MG63 (cell line): ENCODE measurements at regions not wholly inside any gene's neighbourhood (a gene's known extent, or its start where the extent isn't known, plus 50 kb on each side); places are given as distances from the start of the nearest gene placed in this dataset.

Experiments
- DNase-seq: peaks from one replicate; pipeline ENCODE4 v3.0.0-alpha.2; 2020
- H3K27me3 ChIP-seq: fragments of 250-450 bp; sonication (Bioruptor Pico); 2 replicates; pipeline ENCODE4 v1.5.1; 2020; ENCODE audit warnings: mild to moderate bottlenecking, moderate library complexity
- H3K36me3 ChIP-seq: fragments of 250-450 bp; sonication (Bioruptor Pico); 2 replicates; pipeline ENCODE4 v1.5.1; 2020; ENCODE audit warnings: mild to moderate bottlenecking, moderate library complexity
- H3K4me3 ChIP-seq: fragments of 250-450 bp; sonication (Bioruptor Pico); 2 replicates; pipeline ENCODE4 v1.5.1; 2020; ENCODE audit warnings: mild to moderate bottlenecking, moderate library complexity
- H3K9me3 ChIP-seq: fragments of 250-450 bp; sonication (Bioruptor Pico); 2 replicates; pipeline ENCODE4 v1.5.1; 2020; ENCODE audit warnings: mild to moderate bottlenecking, moderate library complexity

GRCh38 chr2:160918258-160918657 is 242.0 kb upstream of the TANK start:
- Histone ChIP-seq H3K27me3 (no peaks in the 10 kb centered on the region), H3K36me3 (no peaks in the 10 kb centered on the region), H3K9me3 (no peaks in the 10 kb centered on the region), H3K4me3 (no peak overlapping the region)
- DNase-seq: no peak

- no peak for DNase-seq
- no peaks in the 10 kb centered on the region for H3K36me3 ChIP-seq
- no peak overlapping the region for H3K4me3 ChIP-seq
- no peaks in the 10 kb centered on the region for H3K27me3 ChIP-seq
- H3K9me3 ChIP-seq: no peaks in the 10 kb centered on the region
These were observed 241.2 kb upstream of the TANK start for GRCh38 chr2:160918906-160919503.

- DNase-seq: no peak
- H3K4me3 ChIP-seq: no peak overlapping the region
- no peaks in the 10 kb centered on the region for H3K36me3 ChIP-seq
- H3K27me3 ChIP-seq: no peaks in the 10 kb centered on the region
- no peaks in the 10 kb centered on the region for H3K9me3 ChIP-seq
These were observed 240.2 kb upstream of the TANK start for GRCh38 chr2:160920061-160920460.

GRCh38 chr2:160920791-160921303 is 239.4 kb upstream of the TANK start:
- Histone ChIP-seq H3K9me3 (no peaks in the 10 kb centered on the region), H3K27me3 (no peaks in the 10 kb centered on the region), H3K4me3 (no peak overlapping the region), H3K36me3 (no peaks in the 10 kb centered on the region)
- DNase-seq: peak; percentile 88

GRCh38 chr2:160921386-160921964 is 238.8 kb upstream of the TANK start:
- Histone ChIP-seq H3K9me3 (no peaks in the 10 kb centered on the region), H3K36me3 (no peaks in the 10 kb centered on the region), H3K4me3 (no peak overlapping the region), H3K27me3 (no peaks in the 10 kb centered on the region)
- DNase-seq: no peak

GRCh38 chr2:160924936-160925353 is 235.3 kb upstream of the TANK start:
- Histone ChIP-seq H3K27me3 (no peaks in the 10 kb centered on the region), H3K36me3 (no peaks in the 10 kb centered on the region), H3K4me3 (no peak overlapping the region), H3K9me3 (no peaks in the 10 kb centered on the region)
- DNase-seq: no peak

- H3K4me3 ChIP-seq: no peak overlapping the region
These were observed 234.3 kb upstream of the TANK start for GRCh38 chr2:160925956-160926355.

GRCh38 chr2:160927324-160927723 is 232.9 kb upstream of the TANK start:
- DNase-seq: no peak
- Histone ChIP-seq H3K9me3 (no peaks in the 10 kb centered on the region), H3K36me3 (no peaks in the 10 kb centered on the region), H3K4me3 (no peak overlapping the region), H3K27me3 (no peaks in the 10 kb centered on the region)

More at GRCh38 chr2:160925956-160926355, 234.3 kb upstream of the TANK start:
- H3K27me3 ChIP-seq: no peaks in the 10 kb centered on the region
- DNase-seq: no peak
- H3K9me3 ChIP-seq: no peaks in the 10 kb centered on the region
- H3K36me3 ChIP-seq: no peaks in the 10 kb centered on the region

GRCh38 chr2:160928854-160929301 is 231.3 kb upstream of the TANK start:
- Histone ChIP-seq H3K4me3 (no peak overlapping the region), H3K36me3 (no peaks in the 10 kb centered on the region), H3K27me3 (no peaks in the 10 kb centered on the region), H3K9me3 (no peaks in the 10 kb centered on the region)
- no peak for DNase-seq

- DNase-seq: no peak
- Histone ChIP-seq H3K27me3 (no peaks in the 10 kb centered on the region), H3K36me3 (no peaks in the 10 kb centered on the region), H3K9me3 (no peaks in the 10 kb centered on the region), H3K4me3 (no peak overlapping the region)
These were observed 228.7 kb upstream of the TANK start for GRCh38 chr2:160931531-160931930.

GRCh38 chr2:160932960-160933359 is 227.3 kb upstream of the TANK start:
- H3K27me3 ChIP-seq: no peaks in the 10 kb centered on the region

GRCh38 chr2:160934263-160934662 is 226.0 kb upstream of the TANK start:
- Histone ChIP-seq H3K27me3 (no peaks in the 10 kb centered on the region), H3K4me3 (no peak overlapping the region), H3K9me3 (no peaks in the 10 kb centered on the region), H3K36me3 (no peaks in the 10 kb centered on the region)
- DNase-seq: no peak

More at GRCh38 chr2:160932960-160933359, 227.3 kb upstream of the TANK start:
- H3K9me3 ChIP-seq: no peaks in the 10 kb centered on the region
- no peak overlapping the region for H3K4me3 ChIP-seq
- H3K36me3 ChIP-seq: no peaks in the 10 kb centered on the region
- no peak for DNase-seq

- DNase-seq: no peak
- H3K9me3 ChIP-seq: no peaks in the 10 kb centered on the region
- no peak overlapping the region for H3K4me3 ChIP-seq
- no peaks in the 10 kb centered on the region for H3K36me3 ChIP-seq
- H3K27me3 ChIP-seq: no peaks in the 10 kb centered on the region
These were observed 225.2 kb upstream of the TANK start for GRCh38 chr2:160934991-160935390.

- Histone ChIP-seq H3K27me3 (no peaks in the 10 kb centered on the region), H3K36me3 (no peaks in the 10 kb centered on the region), H3K4me3 (no peak overlapping the region), H3K9me3 (no peaks in the 10 kb centered on the region)
- DNase-seq: no peak
These were observed 224.0 kb upstream of the TANK start for GRCh38 chr2:160936044-160936806.

GRCh38 chr2:160940271-160940670 is 220.0 kb upstream of the TANK start:
- Histone ChIP-seq H3K36me3 (no peaks in the 10 kb centered on the region), H3K4me3 (no peak overlapping the region), H3K27me3 (no peaks in the 10 kb centered on the region), H3K9me3 (no peaks in the 10 kb centered on the region)
- DNase-seq: no peak

GRCh38 chr2:160940699-160941098 is 219.5 kb upstream of the TANK start:
- Histone ChIP-seq H3K9me3 (no peaks in the 10 kb centered on the region), H3K36me3 (no peaks in the 10 kb centered on the region), H3K27me3 (no peaks in the 10 kb centered on the region), H3K4me3 (no peak overlapping the region)
- DNase-seq: no peak

GRCh38 chr2:160941290-160941846 is 218.9 kb upstream of the TANK start:
- Histone ChIP-seq H3K36me3 (no peaks in the 10 kb centered on the region), H3K4me3 (no peak overlapping the region), H3K9me3 (no peaks in the 10 kb centered on the region), H3K27me3 (no peaks in the 10 kb centered on the region)
- DNase-seq: no peak
